ENCODE measurements at regions not wholly inside any gene's neighbourhood (a gene's known extent, or its start where the extent isn't known, plus 50 kb on each side); places are given as distances from the start of the nearest gene placed in this dataset.

- TF ChIP-seq, protein P1, sequence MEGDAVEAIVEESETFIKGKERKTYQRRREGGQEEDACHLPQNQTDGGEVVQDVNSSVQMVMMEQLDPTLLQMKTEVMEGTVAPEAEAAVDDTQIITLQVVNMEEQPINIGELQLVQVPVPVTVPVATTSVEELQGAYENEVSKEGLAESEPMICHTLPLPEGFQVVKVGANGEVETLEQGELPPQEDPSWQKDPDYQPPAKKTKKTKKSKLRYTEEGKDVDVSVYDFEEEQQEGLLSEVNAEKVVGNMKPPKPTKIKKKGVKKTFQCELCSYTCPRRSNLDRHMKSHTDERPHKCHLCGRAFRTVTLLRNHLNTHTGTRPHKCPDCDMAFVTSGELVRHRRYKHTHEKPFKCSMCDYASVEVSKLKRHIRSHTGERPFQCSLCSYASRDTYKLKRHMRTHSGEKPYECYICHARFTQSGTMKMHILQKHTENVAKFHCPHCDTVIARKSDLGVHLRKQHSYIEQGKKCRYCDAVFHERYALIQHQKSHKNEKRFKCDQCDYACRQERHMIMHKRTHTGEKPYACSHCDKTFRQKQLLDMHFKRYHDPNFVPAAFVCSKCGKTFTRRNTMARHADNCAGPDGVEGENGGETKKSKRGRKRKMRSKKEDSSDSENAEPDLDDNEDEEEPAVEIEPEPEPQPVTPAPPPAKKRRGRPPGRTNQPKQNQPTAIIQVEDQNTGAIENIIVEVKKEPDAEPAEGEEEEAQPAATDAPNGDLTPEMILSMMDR (IDR thresholded peaks at IDR 0.05; ENCODE audit: low read depth, low read length): no peak
- no peak for TF ChIP-seq EZH2phosphoT487 (IDR thresholded peaks at IDR 0.05; ENCODE audit: low read depth)
Measured at GRCh38 chr9:134245179-134245578, 80.8 kb upstream of the RNU6ATAC start.
